K562 (cell line): ENCODE measurements at regions not wholly inside any gene's neighbourhood (a gene's known extent, or its start where the extent isn't known, plus 50 kb on each side); places are given as distances from the start of the nearest gene placed in this dataset.

ENCODE experiments used
- CBX2 ChIP-seq: fragments of 200-600 bp; sonication (generic); IDR thresholded peaks from one replicate; pipeline ENCODE4 v1.6.1; 2012; ENCODE audit warnings: mild to moderate bottlenecking, low read length, inconsistent platforms; ENCODE audit not compliant: insufficient read depth, poor library complexity, severe bottlenecking
- CCNT2 ChIP-seq: IDR thresholded peaks from 2 replicates; pipeline ENCODE4 v1.6.1; 2011; ENCODE audit warnings: borderline replicate concordance, low read depth, mild to moderate bottlenecking, moderate library complexity, mixed read lengths, low read length; ENCODE audit not compliant: insufficient read length; ENCODE audit errors: extremely low read depth
- NR0B1 ChIP-seq: fragments of 450-650 bp; IDR thresholded peaks from one replicate; pipeline ENCODE4 v1.6.1; 2018; ENCODE audit warnings: mild to moderate bottlenecking, moderate library complexity; ENCODE audit not compliant: partially characterized antibody
- TOE1 ChIP-seq, 2 experiments: fragments of 450-650 bp in 1 of 2; sonication (generic) in 1 of 2; formaldehyde crosslinking in 1 of 2; IDR thresholded peaks; 2 replicates each; pipeline versions ENCODE4 v1.7.1 to v1.8.0; 2016 to 2022; ENCODE audit warnings: borderline replicate concordance in 2 of 2, mild to moderate bottlenecking in 2 of 2, antibody characterized with exemption in 1 of 2, inconsistent platforms in 1 of 2, low read depth in 1 of 2, missing genetic modification reagents in 1 of 2, moderate library complexity in 1 of 2
- ZBTB40 ChIP-seq, 2 experiments: fragments of 450-650 bp in 1 of 2; sonication (generic) in 1 of 2; formaldehyde crosslinking in 1 of 2; IDR thresholded peaks; 2 replicates each; pipeline versions ENCODE4 v1.7.1 to v1.9.0; 2016 to 2022; ENCODE audit warnings: inconsistent platforms in 1 of 2, mild to moderate bottlenecking in 1 of 2, missing genetic modification reagents in 1 of 2
- ZKSCAN1 ChIP-seq: fragments of 150-350 bp; IDR thresholded peaks from 2 replicates; pipeline ENCODE4 v1.6.1; 2016; ENCODE audit warnings: low read depth, low read length
- ZNF212 ChIP-seq: fragments of 450-650 bp; formaldehyde crosslinking; IDR thresholded peaks from 2 replicates; pipeline ENCODE4 v1.4.0; 2020; ENCODE audit warnings: mild to moderate bottlenecking
- ZNF280B ChIP-seq: fragments of 250-450 bp; sonication (Bioruptor Pico); IDR thresholded peaks from 2 replicates; pipeline ENCODE4 v1.5.1; 2021; ENCODE audit warnings: mild to moderate bottlenecking
- ZNF695 ChIP-seq: fragments of 450-650 bp; formaldehyde crosslinking; IDR thresholded peaks from 2 replicates; pipeline ENCODE4 v1.4.0; 2020; ENCODE audit warnings: mild to moderate bottlenecking, moderate library complexity
- TF ChIP-seq, protein P1 (sequence below): fragments of 450-650 bp; IDR thresholded peaks from 2 replicates; pipeline ENCODE4 v1.6.1; 2016; ENCODE audit warnings: antibody characterized with exemption
- TF ChIP-seq, protein P2 (sequence below): sonication (generic); formaldehyde crosslinking; IDR thresholded peaks from 2 replicates; pipeline ENCODE4 v1.8.0; 2023; ENCODE audit warnings: mild to moderate bottlenecking, missing genetic modification reagents

DNA sequence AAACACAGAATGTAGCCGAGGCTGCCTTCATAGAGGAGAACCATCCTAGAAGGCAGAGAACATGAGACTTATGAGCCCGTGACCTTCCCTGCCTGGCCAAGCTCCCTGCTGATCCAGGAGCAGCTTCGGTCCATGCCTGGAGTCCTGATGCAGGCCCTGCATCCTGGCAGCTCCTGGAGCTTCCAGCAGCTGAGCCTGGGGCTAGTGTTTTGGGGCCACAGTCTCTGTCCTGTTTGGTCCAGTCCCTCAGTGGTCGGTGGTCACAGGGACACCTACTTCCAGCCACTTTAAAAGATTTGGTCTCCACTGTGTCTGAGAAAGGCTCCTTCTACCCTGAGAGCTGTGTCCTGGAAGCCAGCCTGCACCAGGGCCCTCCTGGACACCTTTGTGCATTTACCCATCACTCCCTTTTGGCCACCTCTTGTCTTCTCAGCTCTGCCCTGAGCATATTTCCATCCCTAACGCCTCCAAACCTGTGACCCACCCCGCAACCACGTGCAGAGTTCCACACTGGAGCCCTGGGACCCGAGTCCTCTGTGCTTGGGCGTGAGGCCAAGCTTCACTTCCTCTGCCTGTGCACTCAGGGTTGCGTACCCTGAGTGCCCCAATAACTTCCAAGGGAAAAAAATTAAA, 315.2 kb upstream of the ZNF32 start (continued):
- TF ChIP-seq, protein P1, sequence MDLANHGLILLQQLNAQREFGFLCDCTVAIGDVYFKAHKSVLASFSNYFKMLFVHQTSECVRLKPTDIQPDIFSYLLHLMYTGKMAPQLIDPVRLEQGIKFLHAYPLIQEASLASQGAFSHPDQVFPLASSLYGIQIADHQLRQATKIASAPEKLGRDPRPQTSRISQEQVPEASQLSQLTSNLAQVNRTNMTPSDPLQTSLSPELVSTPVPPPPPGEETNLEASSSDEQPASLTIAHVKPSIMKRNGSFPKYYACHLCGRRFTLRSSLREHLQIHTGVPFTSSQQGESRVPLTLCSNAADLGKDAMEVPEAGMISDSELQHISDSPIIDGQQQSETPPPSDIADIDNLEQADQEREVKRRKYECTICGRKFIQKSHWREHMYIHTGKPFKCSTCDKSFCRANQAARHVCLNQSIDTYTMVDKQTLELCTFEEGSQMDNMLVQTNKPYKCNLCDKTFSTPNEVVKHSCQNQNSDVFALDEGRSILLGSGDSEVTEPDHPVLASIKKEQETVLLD = no peak
- TF ChIP-seq ZKSCAN1 = no peak
- TF ChIP-seq ZBTB40 (IDR thresholded peaks at IDR 0.05) = no peak
- TF ChIP-seq ZBTB40 (CRISPR knock-in tag; IDR thresholded peaks at IDR 0.05) = no peak
- no peak for TF ChIP-seq ZNF695 (CRISPR knock-in tag)
- TF ChIP-seq, protein P2, sequence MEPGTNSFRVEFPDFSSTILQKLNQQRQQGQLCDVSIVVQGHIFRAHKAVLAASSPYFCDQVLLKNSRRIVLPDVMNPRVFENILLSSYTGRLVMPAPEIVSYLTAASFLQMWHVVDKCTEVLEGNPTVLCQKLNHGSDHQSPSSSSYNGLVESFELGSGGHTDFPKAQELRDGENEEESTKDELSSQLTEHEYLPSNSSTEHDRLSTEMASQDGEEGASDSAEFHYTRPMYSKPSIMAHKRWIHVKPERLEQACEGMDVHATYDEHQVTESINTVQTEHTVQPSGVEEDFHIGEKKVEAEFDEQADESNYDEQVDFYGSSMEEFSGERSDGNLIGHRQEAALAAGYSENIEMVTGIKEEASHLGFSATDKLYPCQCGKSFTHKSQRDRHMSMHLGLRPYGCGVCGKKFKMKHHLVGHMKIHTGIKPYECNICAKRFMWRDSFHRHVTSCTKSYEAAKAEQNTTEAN = no peak
- no peak for TF ChIP-seq CBX2
- TF ChIP-seq TOE1 (IDR thresholded peaks at IDR 0.05; ENCODE audit: borderline replicate concordance) = no peak
- no peak for TF ChIP-seq TOE1 (CRISPR knock-in tag; IDR thresholded peaks at IDR 0.05; ENCODE audit: borderline replicate concordance, low read depth)
- TF ChIP-seq ZNF212 (CRISPR knock-in tag) = no peak
- TF ChIP-seq CCNT2 = no peak
- no peak for TF ChIP-seq ZNF280B (CRISPR knock-in tag)
- no peak for TF ChIP-seq NR0B1
